ENCODE measurements at regions not wholly inside any gene's neighbourhood (a gene's known extent, or its start where the extent isn't known, plus 50 kb on each side); places are given as distances from the start of the nearest gene placed in this dataset.

DNA sequence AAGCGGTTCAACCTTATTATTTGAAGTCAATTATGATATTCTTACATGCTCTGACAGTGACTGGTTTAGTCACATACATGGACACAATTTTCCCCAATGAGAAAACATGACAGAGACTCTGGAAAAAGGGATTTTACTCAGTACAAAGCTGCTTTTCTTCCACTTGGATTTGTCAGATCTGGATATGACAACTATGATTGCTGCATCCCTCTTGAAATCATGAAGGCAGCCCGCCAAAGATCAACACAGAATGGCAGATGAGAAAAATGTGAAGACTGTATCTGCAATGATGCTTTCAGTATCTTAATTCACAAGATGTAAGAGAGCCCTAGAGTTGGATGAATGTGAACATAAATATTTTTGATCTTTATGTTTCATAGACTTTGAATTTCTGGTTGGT, 439.6 kb downstream of the CDH8 start:
- no peak for DNase-seq

DNA sequence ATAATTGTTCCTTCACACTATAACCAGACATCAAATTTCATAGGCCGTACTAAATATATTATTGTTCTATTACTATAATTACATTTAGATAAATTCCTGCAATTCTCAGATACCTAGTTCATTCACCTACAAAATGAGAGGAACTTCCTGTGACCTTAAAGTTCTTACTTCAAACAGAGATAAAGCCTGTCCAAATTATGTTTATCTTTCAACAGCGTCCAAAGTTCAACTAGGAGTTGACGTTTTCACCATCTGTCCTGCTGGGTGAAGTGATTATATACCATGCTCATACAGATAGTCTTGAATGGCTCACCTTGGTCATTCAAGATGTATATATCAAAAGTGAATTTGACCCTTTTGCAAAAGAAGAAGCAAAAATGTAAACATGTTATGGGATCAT, 440.6 kb downstream of the CDH8 start:
- DNase-seq = no peak

DNA sequence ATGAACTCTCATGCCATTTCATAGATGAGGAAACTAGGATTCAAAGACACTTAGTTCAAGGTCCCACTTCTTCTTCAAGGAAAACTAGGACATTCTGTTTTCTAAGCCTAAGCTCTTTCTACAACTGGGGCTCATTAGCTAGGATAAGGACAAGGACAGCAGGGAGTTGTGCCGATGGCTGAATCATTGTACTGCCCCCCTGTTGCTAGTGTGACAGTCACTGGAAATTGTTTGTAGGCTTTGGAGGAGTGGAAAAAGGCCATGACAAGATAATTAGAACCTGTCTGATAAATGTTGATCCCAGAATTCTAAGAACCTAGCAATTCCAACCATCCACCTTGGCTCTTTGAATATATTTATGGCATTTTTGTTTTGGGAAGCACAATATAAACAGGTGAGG, 445.7 kb downstream of the CDH8 start:
- no peak for DNase-seq

DNA sequence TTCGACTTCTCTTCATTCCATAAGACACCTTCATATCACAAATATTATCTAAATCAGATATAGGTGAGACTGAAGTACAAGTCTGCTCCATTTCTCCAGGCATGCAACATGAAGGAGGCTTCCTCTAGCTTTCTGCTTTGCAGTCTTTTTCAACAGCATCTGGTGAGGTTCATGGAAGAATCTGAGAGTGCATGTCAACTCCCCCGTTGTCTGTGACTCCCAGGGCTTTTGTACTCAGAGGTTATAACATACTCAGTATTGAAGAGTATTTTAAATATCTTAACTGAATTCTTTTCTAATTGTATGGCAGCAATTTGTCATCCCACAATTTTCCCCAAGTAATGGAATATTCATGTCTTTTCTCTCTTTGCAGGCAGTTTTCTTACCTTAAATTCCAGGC, 448.7 kb downstream of the CDH8 start:
- DNase-seq = no peak

DNA sequence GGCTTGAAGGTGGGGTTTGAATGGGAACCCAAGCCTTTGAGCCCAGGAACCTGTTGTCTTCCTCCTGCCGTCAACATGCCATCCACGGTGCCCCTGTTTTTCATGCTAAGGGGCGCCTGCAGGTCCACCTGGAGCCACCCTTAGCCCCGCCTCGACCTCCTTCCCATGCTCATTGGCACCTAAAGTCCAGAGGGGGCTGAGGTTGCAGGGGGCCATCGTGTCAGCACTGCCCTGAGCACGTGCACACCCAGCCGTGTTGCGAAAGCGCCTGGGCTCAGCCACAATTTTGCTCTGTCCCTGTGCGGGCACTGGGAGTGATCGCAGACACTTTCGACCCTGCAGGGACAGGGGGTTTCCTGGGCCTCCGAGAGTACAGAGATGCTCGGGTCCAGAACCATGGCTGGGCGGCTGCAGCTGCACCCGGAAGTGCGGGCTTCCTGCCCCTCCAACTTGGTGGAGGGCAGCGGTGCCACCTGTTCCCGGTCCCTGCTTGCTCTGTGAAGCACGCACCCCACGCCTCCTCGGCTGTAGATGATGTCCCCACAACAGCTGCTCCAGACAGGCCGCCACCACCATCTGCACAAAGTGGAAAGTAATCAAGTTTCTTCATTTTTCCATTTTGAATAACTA, 454.7 kb downstream of the CDH8 start:
- DNase-seq = no peak

DNA sequence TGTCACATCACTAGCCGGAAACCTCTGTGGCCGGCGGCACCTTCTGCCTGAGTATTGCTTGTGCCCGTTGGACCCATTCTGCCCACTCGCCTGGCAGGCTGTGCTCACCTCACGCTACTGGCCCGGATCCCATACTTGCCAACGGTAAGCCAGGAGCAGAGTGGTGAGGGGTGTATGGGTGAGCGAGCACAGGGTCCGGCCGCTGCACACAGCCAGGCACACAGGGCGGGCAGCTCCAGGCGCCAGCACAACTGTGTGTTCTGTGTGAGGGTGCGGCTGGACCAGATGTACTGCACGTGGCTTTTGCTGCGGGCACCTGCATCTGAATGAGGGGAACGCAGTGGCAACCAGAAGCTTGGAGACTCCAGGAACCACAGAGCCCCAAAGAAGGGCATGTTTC, 455.7 kb downstream of the CDH8 start:
- no peak for DNase-seq

DNA sequence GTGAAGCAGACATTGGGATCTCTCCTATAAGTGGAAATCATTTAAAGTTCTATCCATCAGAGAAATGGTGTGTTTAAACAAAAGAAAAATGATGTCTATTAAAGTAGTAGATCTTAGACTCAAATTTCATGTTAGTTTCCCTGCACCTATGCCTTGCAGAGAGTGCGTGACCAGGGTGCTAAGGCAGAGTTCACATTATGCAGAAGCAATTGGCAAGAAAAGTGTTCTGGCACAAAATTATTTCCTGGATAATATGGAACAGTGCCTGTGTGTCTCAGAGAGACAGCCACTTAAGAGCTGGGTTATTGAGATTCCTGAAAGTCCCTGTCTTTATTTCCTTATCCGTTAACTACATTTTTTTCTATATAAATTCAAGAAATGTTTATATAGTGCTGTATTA, 457.0 kb downstream of the CDH8 start:
- no peak for DNase-seq

DNA sequence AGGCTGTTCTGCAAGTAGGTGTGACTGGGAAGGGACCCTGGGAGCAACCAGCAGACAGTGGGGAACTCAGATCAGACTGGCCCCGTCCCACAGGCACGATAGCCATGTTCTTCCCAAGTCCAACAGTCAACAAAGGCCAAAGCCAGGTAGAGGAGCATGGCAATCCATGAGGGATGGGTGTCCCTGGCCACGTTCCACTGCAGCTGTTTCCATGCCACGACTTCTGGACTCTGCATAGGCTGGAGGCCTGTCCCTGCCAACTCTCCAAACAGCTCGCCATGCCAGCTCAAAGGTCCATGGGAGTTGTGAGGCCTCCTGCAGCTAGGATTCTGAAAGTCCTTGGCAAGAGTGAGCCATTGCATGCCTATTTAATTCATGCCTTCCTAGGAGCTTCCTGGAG, 459.8 kb downstream of the CDH8 start:
- DNase-seq = no peak

DNA sequence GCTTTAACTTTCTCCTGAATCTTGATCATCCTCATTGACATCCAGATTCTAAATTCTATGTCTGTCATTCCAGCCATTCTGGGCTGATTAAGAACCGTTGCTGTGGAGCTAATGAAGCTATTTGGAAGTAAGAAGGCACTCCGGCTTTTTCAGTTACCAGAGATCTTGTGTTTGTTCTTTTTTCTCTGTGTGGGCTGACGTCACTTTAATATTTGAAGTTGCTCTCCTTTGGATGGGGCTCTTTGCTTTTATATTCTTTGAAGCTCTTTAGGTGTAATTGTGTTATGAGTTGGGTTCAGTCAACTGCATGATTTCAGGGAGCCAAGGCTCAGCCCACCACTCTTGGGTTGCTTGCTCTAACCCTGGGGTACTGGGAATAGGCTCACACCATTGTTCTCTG, 460.6 kb downstream of the CDH8 start:
- DNase-seq = no peak

DNA sequence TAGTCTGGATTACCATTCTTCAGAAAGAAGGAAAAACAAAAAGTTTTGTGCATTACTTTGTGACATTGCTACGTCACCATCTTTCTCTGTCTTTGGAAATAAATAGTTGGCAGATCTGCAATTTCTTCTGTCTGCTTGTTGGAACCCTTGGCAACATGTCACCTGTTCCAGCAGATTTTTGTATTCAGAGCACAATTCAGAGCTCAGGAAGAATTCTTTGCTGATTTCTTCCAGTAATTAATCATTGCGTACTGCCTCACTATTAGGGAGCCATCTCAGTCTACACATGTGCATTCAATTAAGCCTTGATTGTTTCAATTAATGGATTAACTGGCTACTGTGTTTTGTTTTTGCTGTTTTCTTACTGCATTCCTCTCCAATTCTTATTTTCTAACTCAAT, 467.2 kb downstream of the CDH8 start:
- no peak for DNase-seq

DNA sequence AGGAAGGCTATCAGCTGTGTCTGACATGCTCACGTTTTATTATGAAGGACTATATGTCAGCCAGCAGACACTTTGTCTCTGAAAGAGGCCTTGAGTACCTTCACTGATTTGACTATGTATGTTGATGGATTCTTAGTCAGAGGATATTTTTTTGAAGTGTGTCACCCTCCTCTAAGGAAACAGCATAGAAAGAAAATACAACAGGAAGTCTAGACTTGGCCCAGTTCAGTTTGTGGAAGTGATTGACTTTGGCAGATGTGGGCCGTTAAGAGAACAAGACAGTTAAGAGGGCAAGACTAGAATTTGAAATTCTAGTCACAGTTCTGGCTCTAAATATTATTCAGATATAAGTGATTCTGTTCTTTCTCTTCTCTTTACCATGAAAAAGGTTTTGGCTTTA, 471.5 kb downstream of the CDH8 start:
- DNase-seq = no peak

DNA sequence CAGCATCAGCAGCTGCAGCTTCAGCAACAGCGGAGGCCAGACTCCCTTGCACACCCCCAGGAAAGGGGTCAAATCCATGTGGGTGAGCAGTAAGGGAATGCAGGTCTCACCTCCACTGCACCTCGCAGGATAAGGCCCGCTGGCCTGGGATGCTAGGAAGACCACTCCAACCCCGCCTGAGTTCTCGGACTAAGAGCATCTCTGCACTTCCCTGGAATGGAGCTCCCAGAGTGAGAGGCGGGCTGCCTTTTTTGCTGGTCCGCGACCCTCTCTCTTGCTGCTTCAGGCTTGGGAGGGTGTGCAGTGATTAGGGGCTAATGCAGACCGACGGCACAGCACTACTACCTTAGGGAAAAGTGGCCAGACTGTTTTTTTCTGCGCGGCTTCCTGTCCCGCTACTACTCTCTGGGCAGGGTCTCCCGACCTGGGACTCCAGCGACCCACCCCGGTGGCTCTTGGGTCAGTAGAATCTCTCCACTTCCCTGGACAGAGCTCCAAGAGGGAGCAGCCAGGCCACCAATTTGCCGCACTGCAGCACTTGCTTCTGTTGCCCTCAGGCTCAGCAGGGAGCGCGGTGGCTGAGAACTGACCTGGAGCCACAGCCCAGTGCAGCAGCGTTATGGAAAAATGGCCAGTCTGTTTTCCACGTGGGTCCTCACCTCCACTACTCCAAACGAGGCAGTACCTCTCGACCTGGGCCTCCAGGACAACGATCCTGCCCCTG, 480.4 kb downstream of the CDH8 start:
- DNase-seq = no peak

DNA sequence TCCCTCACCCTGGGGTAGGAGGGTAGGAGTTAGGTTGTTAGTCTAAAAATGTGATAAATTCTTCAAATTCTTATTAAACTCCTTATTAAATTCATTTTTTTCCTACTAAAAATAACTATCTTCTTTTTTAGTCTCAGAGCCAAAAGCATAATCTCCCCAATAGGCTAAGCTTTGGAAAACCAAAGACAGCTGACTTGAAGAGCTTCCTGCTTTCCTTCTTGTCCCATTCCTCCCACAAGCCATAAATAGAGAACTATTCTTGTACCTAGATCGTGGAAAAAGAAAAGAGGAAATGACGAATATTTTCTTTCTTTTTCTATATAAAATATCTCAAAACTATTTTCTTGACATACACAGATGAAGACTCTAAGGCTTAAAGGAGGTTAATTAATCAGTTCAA, 486.9 kb downstream of the CDH8 start:
- no peak for DNase-seq

DNA sequence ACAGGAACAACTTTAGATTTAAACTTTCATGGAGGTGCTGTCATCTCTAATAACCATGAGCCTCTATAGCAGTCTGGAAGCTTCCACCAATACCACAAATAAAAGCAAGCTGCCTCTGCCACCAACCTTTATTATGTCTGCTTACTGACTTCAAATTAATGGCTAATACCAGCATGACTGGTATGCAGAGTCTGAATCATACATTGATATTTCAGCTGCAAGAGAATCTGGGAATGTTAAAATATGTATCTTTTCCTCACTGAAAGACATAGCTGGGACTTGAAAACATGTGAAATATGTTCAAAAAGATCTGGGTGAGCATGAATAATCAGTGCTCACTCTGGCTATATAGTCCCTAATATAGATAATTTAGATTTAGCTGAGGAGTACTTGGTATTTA, 488.6 kb downstream of the CDH8 start:
- DNase-seq = no peak

DNA sequence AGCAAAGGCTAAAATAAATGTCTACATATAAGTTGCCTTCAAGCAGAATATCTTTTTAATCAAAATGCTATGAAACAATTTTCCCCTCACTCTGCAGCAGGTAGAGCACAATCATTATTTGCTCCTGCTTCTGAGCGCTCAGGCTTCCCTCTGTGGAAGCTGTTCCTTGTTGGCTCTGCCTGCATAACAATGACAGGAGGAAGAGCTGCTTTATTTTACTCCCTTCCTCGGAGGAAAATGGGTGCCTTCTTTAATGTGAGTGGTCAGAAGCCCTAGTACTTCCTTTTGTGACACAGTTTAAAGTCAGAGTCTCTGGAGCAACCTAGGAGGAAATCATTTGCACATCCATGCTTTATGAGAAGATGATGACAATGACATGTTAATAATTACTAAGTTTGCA, 492.1 kb downstream of the CDH8 start:
- no peak for DNase-seq

DNA sequence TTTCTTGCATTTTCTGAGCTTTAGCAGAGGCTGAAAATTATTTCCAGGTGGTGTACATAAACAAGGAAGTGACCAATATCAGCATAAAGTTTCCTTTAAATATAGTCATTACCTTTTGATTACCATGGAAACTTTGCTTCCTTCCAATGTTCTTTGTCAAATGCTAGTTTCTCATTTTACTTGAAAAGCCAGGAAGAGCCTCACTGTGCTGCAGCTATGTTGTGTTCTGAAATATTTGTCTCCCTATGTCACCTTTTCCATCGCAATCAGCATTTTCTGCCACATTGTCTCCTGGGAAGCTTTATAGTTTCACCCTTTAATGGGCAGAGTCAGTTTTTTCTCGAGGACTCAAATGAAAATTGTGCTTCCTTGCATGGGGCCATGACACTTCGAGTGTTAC, 496.0 kb downstream of the CDH8 start:
- DNase-seq = no peak

DNA sequence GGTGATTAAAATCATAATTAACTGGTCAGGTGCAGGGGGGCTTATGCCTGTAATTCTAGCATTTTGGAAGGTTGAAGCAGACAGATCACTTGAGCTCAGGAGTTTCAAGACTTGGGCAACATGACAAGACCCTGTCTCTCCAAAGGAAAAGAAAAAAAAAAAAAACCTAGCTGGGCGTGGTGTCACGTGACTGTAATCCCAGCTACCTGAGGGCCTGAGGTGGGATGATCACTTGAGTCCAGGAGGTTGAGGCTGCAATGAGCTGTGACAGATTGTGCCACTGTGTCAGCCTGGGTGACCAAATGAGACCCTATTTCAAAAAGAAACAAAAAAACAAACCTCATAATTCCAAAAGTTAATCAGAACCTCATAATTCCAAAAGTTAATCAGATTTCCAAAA, 505.5 kb downstream of the CDH8 start:
- no peak for DNase-seq

DNA sequence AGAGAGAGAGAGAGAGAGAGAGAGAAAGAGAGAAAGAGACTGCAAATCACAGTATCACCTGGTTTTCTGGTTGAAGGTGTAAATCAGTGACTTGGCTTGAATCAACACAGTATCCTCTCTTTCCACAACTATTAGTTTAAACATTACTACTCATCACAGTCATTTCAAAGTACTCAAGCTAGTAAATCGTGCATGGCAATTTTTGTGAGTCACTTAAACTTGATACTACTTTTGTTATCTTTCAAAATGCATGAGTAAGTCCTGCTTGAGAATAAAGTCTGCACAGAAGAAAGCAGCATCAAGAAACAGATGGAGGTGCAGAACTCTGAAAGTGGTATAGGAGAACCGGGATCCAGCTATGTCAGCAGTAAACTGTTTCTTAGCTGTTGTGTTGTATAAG, 535.4 kb downstream of the CDH8 start:
- DNase-seq = no peak

DNA sequence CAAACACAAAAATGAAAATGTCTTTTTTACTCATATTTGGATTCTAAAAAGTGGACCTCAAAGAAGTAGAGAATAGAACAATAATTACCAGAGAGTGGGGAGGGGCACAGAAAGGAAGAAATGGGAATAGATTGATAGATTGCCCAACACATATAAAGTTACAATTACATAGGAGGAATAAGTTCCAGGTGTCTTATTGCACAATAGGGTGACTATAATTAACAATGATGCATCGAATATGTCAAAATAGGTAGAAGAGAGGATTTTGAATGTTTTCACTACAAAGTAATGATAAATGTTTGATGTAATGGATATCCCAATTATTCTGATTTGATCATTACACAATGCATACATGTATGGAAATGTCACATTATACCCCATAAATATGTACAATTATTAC, 556.0 kb downstream of the CDH8 start:
- DNase-seq = no peak

DNA sequence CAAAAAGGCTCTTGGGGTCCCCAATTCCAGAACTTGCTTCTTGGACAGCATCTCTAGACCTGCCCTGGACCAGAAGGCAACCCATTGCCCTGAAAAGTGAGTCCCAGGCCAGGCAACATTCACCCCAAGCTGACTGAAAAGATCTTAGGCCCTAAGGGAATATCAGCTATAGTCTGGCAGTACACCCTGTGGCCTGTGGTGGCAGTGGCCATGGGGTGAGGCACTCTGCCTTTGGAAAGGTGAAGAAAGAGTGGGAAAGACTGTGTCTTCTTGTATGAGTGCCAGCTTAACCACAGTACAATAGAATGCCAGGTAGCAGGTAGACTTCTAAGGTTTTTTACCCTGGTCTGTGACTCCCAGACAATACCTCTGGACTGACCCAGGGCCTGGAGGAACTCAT, 564.5 kb downstream of the CDH8 start:
- DNase-seq = no peak

DNA sequence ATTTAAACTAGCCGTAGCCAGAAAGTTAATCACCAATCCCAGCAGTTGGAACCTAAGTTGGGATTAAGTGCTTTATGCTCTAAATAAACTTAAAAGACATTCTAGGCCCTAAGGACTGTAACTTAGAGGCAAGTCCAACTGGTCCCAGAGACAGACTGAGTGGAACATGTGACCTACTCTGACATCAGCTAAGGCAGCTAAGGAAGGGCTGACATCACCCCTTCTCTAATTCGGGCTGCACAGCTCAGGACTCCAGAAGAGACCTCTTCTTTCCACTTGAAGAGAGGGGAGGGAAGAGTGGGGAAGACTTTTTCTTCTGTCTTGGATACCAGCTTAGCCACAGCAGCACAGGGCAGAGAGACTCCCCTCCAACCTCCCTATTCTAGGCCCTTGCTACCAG, 565.2 kb downstream of the CDH8 start:
- no peak for DNase-seq

DNA sequence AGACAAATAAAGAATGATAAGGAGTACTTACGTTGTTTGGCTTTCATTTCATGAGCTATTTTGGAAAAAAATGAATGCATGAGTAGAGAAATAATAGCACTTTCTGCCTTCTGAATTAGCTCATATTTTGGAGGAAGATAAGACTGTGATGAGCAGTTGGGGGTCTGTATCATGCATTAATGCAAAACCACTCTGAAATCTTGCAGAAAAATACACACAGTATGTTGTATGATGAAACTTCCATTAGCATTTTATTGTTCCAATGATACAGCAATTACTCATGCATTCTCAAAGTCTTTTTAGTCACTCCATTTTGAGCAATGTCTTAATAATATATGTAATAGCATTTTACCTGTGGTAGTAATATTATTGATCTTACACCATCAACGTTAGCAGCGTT, 571.0 kb downstream of the CDH8 start:
- DNase-seq = no peak

DNA sequence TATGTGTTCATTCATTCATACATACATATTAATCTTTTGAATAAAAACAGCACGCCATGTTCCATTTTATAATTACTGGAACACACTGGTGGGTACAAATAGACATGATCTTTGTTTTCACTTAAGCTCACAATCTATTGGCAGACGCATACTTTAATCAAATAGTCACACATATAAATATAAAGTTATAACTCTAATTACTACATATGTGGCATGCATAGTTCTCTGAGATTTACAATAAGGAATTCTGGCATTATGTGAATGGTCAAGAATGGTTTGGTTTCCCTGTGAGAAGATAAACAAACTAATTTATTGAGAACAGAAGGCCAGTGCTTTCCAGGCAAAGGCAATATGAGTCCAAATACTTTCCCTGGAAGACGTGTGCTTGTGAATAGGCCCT, 576.2 kb downstream of the CDH8 start:
- no peak for DNase-seq

DNA sequence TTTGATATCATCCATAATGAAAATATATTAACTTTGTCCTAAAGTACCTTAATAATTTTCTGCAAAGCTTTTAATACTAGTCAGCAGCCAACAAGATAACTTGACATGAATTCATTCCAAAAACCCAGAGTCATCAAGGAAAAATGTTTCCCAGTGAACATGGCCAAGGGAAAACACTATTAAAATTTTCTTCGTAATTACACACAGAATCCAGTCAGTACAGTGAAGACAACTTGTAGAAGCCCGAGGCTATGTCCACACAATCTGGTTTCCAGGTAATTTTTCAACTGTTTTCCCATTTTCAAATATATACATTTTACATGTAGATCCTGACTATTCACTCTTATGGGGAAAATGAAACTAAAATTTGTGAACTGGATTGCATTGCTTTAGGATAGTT, 600.9 kb downstream of the CDH8 start:
- no peak for DNase-seq

DNA sequence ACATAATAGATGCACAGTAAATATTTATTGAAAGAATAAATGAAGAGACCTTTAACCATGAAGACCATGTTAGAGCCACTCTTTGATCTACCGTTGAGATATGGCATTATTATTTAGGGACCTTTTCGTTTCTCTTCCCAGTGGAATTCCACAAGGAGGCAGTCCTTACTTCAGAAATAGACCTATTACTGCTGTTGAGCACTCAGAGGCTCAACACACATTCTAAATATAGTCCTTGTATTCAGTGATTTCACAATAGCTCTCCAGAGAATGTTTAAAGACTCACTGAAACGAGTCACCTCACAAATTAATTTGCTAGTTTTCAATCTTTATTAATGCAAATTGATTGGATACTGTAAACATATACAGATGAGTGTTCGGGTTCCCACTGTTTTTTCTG, 603.8 kb downstream of the CDH8 start:
- DNase-seq = no peak

All from activated CD4-positive, alpha-beta T cell treated with anti-CD3 and anti-CD28 coated beads, Interleukin-2, Interleukin-6, amounts not matched to agents 100 ng/mL and 50 ng/mL, durations not matched to agents 16 hours and 8 hours (primary cell).